Neural cell (in vitro differentiated cells): ENCODE measurements at regions not wholly inside any gene's neighbourhood (a gene's known extent, or its start where the extent isn't known, plus 50 kb on each side); places are given as distances from the start of the nearest gene placed in this dataset.

Experiments
- H2AFZ ChIP-seq: fragments of 200-600, 300-800 bp; sonication (generic), shearing (Covaris generic); 2 replicates; pipeline ENCODE4 v1.6.0; 2014; ENCODE audit warnings: low read depth, mild to moderate bottlenecking, antibody characterized with exemption, low read length, moderate library complexity
- H3F3A ChIP-seq: fragments of 200-600 bp; shearing (Covaris generic); 2 replicates; pipeline ENCODE4 v1.6.1; 2016; ENCODE audit warnings: mild to moderate bottlenecking, moderate library complexity, mixed read lengths, antibody characterized with exemption, low read length; ENCODE audit not compliant: insufficient read depth, poor library complexity, severe bottlenecking
- H3K27ac ChIP-seq: fragments of 200-600, 300-800 bp; sonication (generic), shearing (Covaris generic); 2 replicates; pipeline ENCODE4 v1.5.1; 2014; ENCODE audit warnings: mild to moderate bottlenecking, low read length, moderate library complexity
- H3K27me3 ChIP-seq: fragments of 300-800, 200-600 bp; sonication (generic), shearing (Covaris generic); 2 replicates; pipeline ENCODE4 v1.6.0; 2014; ENCODE audit warnings: mild to moderate bottlenecking, low read depth, low read length, moderate library complexity; ENCODE audit not compliant: insufficient read depth
- H3K36me3 ChIP-seq: fragments of 300-800, 200-600 bp; sonication (generic), shearing (Covaris generic); 2 replicates; pipeline ENCODE4 v1.5.1; 2014; ENCODE audit warnings: mild to moderate bottlenecking, antibody characterized with exemption, low read length, moderate library complexity; ENCODE audit not compliant: insufficient read depth
- H3K4me2 ChIP-seq: fragments of 300-800, 200-600 bp; sonication (generic), shearing (Covaris generic); 2 replicates; pipeline ENCODE4 v1.6.0; 2014; ENCODE audit warnings: mild to moderate bottlenecking, low read length
- H3K4me3 ChIP-seq: fragments of 300-800, 200-600 bp; sonication (generic), shearing (Covaris generic); 2 replicates; pipeline ENCODE4 v1.5.1; 2014; ENCODE audit warnings: mild to moderate bottlenecking, low read length, moderate library complexity
- H3K79me2 ChIP-seq: fragments of 200-600 bp; shearing (Covaris generic); replicated peaks from 2 replicates; pipeline ENCODE4 v1.6.0; 2014; ENCODE audit warnings: mild to moderate bottlenecking, low read length, moderate library complexity; ENCODE audit not compliant: insufficient read depth
- H3K9ac ChIP-seq: fragments of 300-800, 200-600 bp; sonication (generic), shearing (Covaris generic); 2 replicates; pipeline ENCODE4 v1.6.1; 2016; ENCODE audit warnings: mild to moderate bottlenecking, low read length, mixed read lengths
- H3K9me2 ChIP-seq: fragments of 200-600 bp; shearing (Covaris generic); 2 replicates; pipeline ENCODE4 v1.6.1; 2016; ENCODE audit warnings: mild to moderate bottlenecking, low read length, mixed read lengths; ENCODE audit not compliant: insufficient read depth
- H3K9me3 ChIP-seq: fragments of 200-600, 300-800 bp; sonication (generic), shearing (Covaris generic); 2 replicates; pipeline ENCODE4 v1.6.1; 2016; ENCODE audit warnings: mild to moderate bottlenecking, mixed run types, low read length, moderate library complexity, mixed read lengths
- H4K20me1 ChIP-seq: fragments of 200-600 bp; shearing (Covaris generic); 2 replicates; pipeline ENCODE4 v1.6.1; 2016; ENCODE audit warnings: mild to moderate bottlenecking, mixed run types; ENCODE audit not compliant: insufficient read depth
- CTCF ChIP-seq: fragments of 450-650 bp; IDR thresholded peaks from 2 replicates; pipeline ENCODE4 v1.5.1; 2014; ENCODE audit warnings: antibody characterized with exemption, mild to moderate bottlenecking, moderate library complexity; ENCODE audit not compliant: poor library complexity, severe bottlenecking
- EP300 ChIP-seq: fragments of 450-650 bp; conservative IDR thresholded peaks from 2 replicates; pipeline ENCODE4 v1.6.1; 2014; ENCODE audit warnings: antibody characterized with exemption, mild to moderate bottlenecking, moderate library complexity; ENCODE audit not compliant: poor library complexity, severe bottlenecking
- EZH2 ChIP-seq: fragments of 200-600, 300-800 bp; shearing (Covaris generic), sonication (generic); IDR thresholded peaks from 2 replicates; pipeline ENCODE4 v1.6.1; 2014; ENCODE audit warnings: antibody characterized with exemption, low read length, borderline replicate concordance, mild to moderate bottlenecking; ENCODE audit not compliant: insufficient read depth, poor library complexity, severe bottlenecking
- MXI1 ChIP-seq: fragments of 450-650 bp; conservative IDR thresholded peaks from 2 replicates; pipeline ENCODE4 v1.6.1; 2014; ENCODE audit warnings: antibody characterized with exemption, mild to moderate bottlenecking; ENCODE audit not compliant: poor library complexity, severe bottlenecking
- POLR2AphosphoS5 ChIP-seq: IDR thresholded peaks from 2 replicates; pipeline ENCODE4 v1.6.1; 2012
- RAD21 ChIP-seq: fragments of 450-650 bp; conservative IDR thresholded peaks from 2 replicates; pipeline ENCODE4 v1.6.1; 2014; ENCODE audit warnings: antibody characterized with exemption, mild to moderate bottlenecking, moderate library complexity
- SMC3 ChIP-seq: fragments of 450-650 bp; conservative IDR thresholded peaks from 2 replicates; pipeline ENCODE4 v1.6.1; 2014; ENCODE audit warnings: antibody characterized with exemption, mild to moderate bottlenecking, moderate library complexity; ENCODE audit not compliant: poor library complexity
- TAF1 ChIP-seq: IDR thresholded peaks from 2 replicates; pipeline ENCODE4 v1.6.1; 2012; ENCODE audit warnings: low read depth
- TF ChIP-seq, protein P1 (sequence below): IDR thresholded peaks from 2 replicates; pipeline ENCODE4 v1.6.1; 2012; ENCODE audit warnings: borderline replicate concordance

- Histone ChIP-seq H3K4me2 (no peak overlapping the region), H3K9me3 (no peaks in the 10 kb centered on the region), H4K20me1 (no peaks in the 10 kb centered on the region), H2AFZ (no peak overlapping the region), H3F3A (no peaks in the 10 kb centered on the region), H3K9ac (no peak overlapping the region), H3K4me3 (no peak overlapping the region), H3K36me3 (no peaks in the 10 kb centered on the region), H3K79me2 (no peaks in the 10 kb centered on the region), H3K27ac (no peak overlapping the region), H3K27me3 (no peaks in the 10 kb centered on the region), H3K9me2 (no peaks in the 10 kb centered on the region)
- TF ChIP-seq CTCF (no peak), EP300 (no peak), MXI1 (no peak), RAD21 (no peak), SMC3 (no peak), POLR2AphosphoS5 (no peak), TAF1 (no peak), EZH2 (no peak)
- TF ChIP-seq, protein P1, sequence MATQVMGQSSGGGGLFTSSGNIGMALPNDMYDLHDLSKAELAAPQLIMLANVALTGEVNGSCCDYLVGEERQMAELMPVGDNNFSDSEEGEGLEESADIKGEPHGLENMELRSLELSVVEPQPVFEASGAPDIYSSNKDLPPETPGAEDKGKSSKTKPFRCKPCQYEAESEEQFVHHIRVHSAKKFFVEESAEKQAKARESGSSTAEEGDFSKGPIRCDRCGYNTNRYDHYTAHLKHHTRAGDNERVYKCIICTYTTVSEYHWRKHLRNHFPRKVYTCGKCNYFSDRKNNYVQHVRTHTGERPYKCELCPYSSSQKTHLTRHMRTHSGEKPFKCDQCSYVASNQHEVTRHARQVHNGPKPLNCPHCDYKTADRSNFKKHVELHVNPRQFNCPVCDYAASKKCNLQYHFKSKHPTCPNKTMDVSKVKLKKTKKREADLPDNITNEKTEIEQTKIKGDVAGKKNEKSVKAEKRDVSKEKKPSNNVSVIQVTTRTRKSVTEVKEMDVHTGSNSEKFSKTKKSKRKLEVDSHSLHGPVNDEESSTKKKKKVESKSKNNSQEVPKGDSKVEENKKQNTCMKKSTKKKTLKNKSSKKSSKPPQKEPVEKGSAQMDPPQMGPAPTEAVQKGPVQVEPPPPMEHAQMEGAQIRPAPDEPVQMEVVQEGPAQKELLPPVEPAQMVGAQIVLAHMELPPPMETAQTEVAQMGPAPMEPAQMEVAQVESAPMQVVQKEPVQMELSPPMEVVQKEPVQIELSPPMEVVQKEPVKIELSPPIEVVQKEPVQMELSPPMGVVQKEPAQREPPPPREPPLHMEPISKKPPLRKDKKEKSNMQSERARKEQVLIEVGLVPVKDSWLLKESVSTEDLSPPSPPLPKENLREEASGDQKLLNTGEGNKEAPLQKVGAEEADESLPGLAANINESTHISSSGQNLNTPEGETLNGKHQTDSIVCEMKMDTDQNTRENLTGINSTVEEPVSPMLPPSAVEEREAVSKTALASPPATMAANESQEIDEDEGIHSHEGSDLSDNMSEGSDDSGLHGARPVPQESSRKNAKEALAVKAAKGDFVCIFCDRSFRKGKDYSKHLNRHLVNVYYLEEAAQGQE: no peak
Observed at GRCh38 chr6:128598571-128598970, 78.2 kb upstream of the PTPRK start.

DNA sequence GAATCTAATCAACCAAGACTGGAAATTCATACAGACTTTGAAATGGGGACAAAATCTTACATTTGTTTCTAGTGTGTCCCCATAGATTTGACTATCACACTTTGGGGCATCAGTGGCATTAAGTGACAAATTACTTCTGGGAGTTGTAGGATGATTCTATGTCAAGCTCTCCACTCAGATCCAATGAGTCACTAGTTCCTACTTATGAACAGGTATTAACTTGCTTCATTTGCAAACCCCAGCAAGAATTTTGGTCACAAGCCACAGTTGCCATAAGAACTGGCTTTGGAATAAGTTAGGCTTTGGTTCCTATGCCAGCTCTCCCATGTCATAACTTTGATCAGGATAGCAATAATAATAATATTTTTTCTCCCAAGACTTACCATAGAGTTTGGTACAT is 77.6 kb upstream of the PTPRK start:
- no peaks in the 10 kb centered on the region for H3K9me3 ChIP-seq
- no peaks in the 10 kb centered on the region for H3K36me3 ChIP-seq
- no peaks in the 10 kb centered on the region for H3K27me3 ChIP-seq
- no peaks in the 10 kb centered on the region for H3F3A ChIP-seq
- no peak overlapping the region for H3K4me2 ChIP-seq
- no peak overlapping the region for H3K4me3 ChIP-seq
- TF ChIP-seq EZH2 (no peak), EP300 (no peak), POLR2AphosphoS5 (no peak), MXI1 (no peak), CTCF (no peak), SMC3 (no peak), TAF1 (no peak), RAD21 (no peak)
- TF ChIP-seq, protein P1: no peak
- H2AFZ ChIP-seq: no peak overlapping the region
- H3K9me2 ChIP-seq: no peaks in the 10 kb centered on the region
- H3K79me2 ChIP-seq: no peaks in the 10 kb centered on the region
- no peaks in the 10 kb centered on the region for H4K20me1 ChIP-seq
- no peak overlapping the region for H3K27ac ChIP-seq
- H3K9ac ChIP-seq: no peak overlapping the region
